ENCODE measurements at regions not wholly inside any gene's neighbourhood (a gene's known extent, or its start where the extent isn't known, plus 50 kb on each side); places are given as distances from the start of the nearest gene placed in this dataset.

DNA sequence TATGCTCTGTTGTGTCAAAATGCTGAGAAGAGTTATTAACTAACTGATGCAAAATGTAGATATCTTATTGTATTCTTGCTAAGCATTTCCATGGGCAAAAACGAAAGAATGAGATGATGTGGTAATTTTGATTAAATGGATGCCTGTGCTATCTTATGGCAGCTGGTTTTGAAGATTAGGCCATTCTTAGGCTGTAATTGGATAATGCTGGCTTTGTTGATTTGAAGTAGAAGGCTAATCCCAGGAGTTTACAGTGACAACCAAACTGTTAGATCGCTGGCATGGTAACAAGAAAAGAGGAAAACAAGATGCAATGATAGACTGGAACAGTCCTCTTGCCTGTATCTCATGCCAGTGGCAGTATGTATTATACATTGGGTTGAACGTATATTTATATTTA lies 74.1 kb upstream of the WDR44 start:
- TF ChIP-seq, protein P1, sequence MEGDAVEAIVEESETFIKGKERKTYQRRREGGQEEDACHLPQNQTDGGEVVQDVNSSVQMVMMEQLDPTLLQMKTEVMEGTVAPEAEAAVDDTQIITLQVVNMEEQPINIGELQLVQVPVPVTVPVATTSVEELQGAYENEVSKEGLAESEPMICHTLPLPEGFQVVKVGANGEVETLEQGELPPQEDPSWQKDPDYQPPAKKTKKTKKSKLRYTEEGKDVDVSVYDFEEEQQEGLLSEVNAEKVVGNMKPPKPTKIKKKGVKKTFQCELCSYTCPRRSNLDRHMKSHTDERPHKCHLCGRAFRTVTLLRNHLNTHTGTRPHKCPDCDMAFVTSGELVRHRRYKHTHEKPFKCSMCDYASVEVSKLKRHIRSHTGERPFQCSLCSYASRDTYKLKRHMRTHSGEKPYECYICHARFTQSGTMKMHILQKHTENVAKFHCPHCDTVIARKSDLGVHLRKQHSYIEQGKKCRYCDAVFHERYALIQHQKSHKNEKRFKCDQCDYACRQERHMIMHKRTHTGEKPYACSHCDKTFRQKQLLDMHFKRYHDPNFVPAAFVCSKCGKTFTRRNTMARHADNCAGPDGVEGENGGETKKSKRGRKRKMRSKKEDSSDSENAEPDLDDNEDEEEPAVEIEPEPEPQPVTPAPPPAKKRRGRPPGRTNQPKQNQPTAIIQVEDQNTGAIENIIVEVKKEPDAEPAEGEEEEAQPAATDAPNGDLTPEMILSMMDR (IDR thresholded peaks at IDR 0.05), result no peak
- no peak for TF ChIP-seq POLR2A (IDR thresholded peaks at IDR 0.05)

All from uterus (tissue), 2 donors.